WTC11 (cell line): ENCODE measurements at regions not wholly inside any gene's neighbourhood (a gene's known extent, or its start where the extent isn't known, plus 50 kb on each side); places are given as distances from the start of the nearest gene placed in this dataset.

Experiments used
- ATAC-seq: fragments of 200-7000 bp; cut with Tn5 transposase; 2 replicates; pipeline ENCODE4 v1.10.0; 2021; ENCODE audit warnings: mild to moderate bottlenecking, moderate library complexity
- CTCF ChIA-PET: fragments of 300-600 bp; sonication (Branson Sonifier 250); formaldehyde crosslinking; loops from one replicate; lab custom pipeline; 2021; ENCODE audit warnings: antibody characterized with exemption; lab: Charles Lee
- POLR2A ChIA-PET: fragments of 350-600 bp; sonication (Branson Sonifier 250); formaldehyde crosslinking; loops from one replicate; lab custom pipeline; 2021; ENCODE audit warnings: antibody characterized with exemption; lab: Charles Lee
- DNase-seq: peaks from one replicate; pipeline ENCODE4 v3.0.0; 2021; ENCODE audit warnings: low spot score
- H3K27ac Mint-ChIP-seq: 2 replicates; pipeline ENCODE4 v1.8.0; 2021; ENCODE audit warnings: mixed read lengths
- H3K27me3 Mint-ChIP-seq: 2 replicates; pipeline ENCODE4 v1.8.0; 2021; ENCODE audit warnings: low read depth, mild to moderate bottlenecking, moderate library complexity, mixed read lengths
- H3K36me3 Mint-ChIP-seq: 2 replicates; pipeline ENCODE4 v1.8.0; 2021; ENCODE audit warnings: mixed read lengths
- H3K4me1 Mint-ChIP-seq: 2 replicates; pipeline ENCODE4 v1.8.0; 2022; ENCODE audit warnings: mixed read lengths
- H3K4me3 Mint-ChIP-seq: 2 replicates; pipeline ENCODE4 v1.8.0; 2021; ENCODE audit warnings: mild to moderate bottlenecking, moderate library complexity, mixed read lengths
- H3K9me3 Mint-ChIP-seq: 2 replicates; pipeline ENCODE4 v1.8.0; 2021; ENCODE audit warnings: mixed read lengths
- AFF4 ChIP-seq: sonication (generic); formaldehyde crosslinking; IDR thresholded peaks from 2 replicates; pipeline ENCODE4 v1.8.1; 2023; ENCODE audit warnings: mild to moderate bottlenecking, missing genetic modification reagents, borderline replicate concordance
- ATF1 ChIP-seq: sonication (generic); formaldehyde crosslinking; IDR thresholded peaks from 2 replicates; pipeline ENCODE4 v1.8.1; 2023; ENCODE audit warnings: mild to moderate bottlenecking, moderate library complexity, missing genetic modification reagents
- CREB1 ChIP-seq: sonication (generic); formaldehyde crosslinking; IDR thresholded peaks from 2 replicates; pipeline ENCODE4 v1.8.0; 2023; ENCODE audit warnings: mild to moderate bottlenecking, missing genetic modification reagents
- CREM ChIP-seq: sonication (generic); formaldehyde crosslinking; IDR thresholded peaks from 2 replicates; pipeline ENCODE4 v1.8.1; 2022; ENCODE audit warnings: mild to moderate bottlenecking, missing genetic modification reagents, moderate library complexity
- EMX1 ChIP-seq: fragments of 250-450 bp; sonication (Bioruptor Pico); IDR thresholded peaks from 2 replicates; pipeline ENCODE4 v1.8.0; 2021; ENCODE audit warnings: mild to moderate bottlenecking
- FOXP1 ChIP-seq: sonication (generic); formaldehyde crosslinking; IDR thresholded peaks from 2 replicates; pipeline ENCODE4 v1.8.0; 2022; ENCODE audit warnings: missing genetic modification reagents, mild to moderate bottlenecking, moderate library complexity, borderline replicate concordance
- HMGA2 ChIP-seq: fragments of 250-450 bp; sonication (Bioruptor Pico); IDR thresholded peaks from 2 replicates; pipeline ENCODE4 v1.4.0; 2021; ENCODE audit warnings: mild to moderate bottlenecking, moderate library complexity
- KAT7 ChIP-seq: sonication (generic); formaldehyde crosslinking; IDR thresholded peaks from 2 replicates; pipeline ENCODE4 v1.8.1; 2023; ENCODE audit warnings: missing genetic modification reagents, mild to moderate bottlenecking, borderline replicate concordance
- NFATC4 ChIP-seq: fragments of 250-450 bp; sonication (Bioruptor Pico); IDR thresholded peaks from 2 replicates; pipeline ENCODE4 v1.9.0; 2021; ENCODE audit warnings: mild to moderate bottlenecking
- NR1H2 ChIP-seq: sonication (generic); formaldehyde crosslinking; IDR thresholded peaks from 2 replicates; pipeline ENCODE4 v1.9.0; 2021; ENCODE audit warnings: mild to moderate bottlenecking, moderate library complexity, missing genetic modification reagents
- NR3C1 ChIP-seq: sonication (generic); formaldehyde crosslinking; conservative IDR thresholded peaks from 2 replicates; pipeline ENCODE4 v1.8.1; 2023; ENCODE audit warnings: low read depth, mild to moderate bottlenecking, missing genetic modification reagents
- PRRX2 ChIP-seq: fragments of 250-450 bp; sonication (Bioruptor Pico); IDR thresholded peaks from 2 replicates; pipeline ENCODE4 v1.8.0; 2021; ENCODE audit warnings: mild to moderate bottlenecking
- TCF7 ChIP-seq: sonication (generic); formaldehyde crosslinking; IDR thresholded peaks from 2 replicates; pipeline ENCODE4 v1.8.0; 2022; ENCODE audit warnings: mild to moderate bottlenecking, low read depth, missing genetic modification reagents, moderate library complexity
- ZNF416 ChIP-seq: fragments of 250-450 bp; sonication (Bioruptor Pico); IDR thresholded peaks from 2 replicates; pipeline ENCODE4 v1.9.0; 2021; ENCODE audit warnings: mild to moderate bottlenecking, inconsistent platforms
- ZNF671 ChIP-seq: fragments of 250-450 bp; sonication (Bioruptor Pico); IDR thresholded peaks from 2 replicates; pipeline ENCODE4 v1.8.0; 2021; ENCODE audit warnings: mild to moderate bottlenecking
- TF ChIP-seq, protein P1 (sequence below): sonication (generic); formaldehyde crosslinking; IDR thresholded peaks from 2 replicates; pipeline ENCODE4 v1.8.0; 2023; ENCODE audit warnings: missing genetic modification reagents, mild to moderate bottlenecking, borderline replicate concordance
- TF ChIP-seq, protein P2 (sequence below): sonication (generic); formaldehyde crosslinking; IDR thresholded peaks from 2 replicates; pipeline ENCODE4 v1.8.1; 2022; ENCODE audit warnings: missing genetic modification reagents, borderline replicate concordance

GRCh38 chr6:113679051-113679450 lies 178.1 kb upstream of the MARCKS start (continued):
- TF ChIP-seq, protein P1, sequence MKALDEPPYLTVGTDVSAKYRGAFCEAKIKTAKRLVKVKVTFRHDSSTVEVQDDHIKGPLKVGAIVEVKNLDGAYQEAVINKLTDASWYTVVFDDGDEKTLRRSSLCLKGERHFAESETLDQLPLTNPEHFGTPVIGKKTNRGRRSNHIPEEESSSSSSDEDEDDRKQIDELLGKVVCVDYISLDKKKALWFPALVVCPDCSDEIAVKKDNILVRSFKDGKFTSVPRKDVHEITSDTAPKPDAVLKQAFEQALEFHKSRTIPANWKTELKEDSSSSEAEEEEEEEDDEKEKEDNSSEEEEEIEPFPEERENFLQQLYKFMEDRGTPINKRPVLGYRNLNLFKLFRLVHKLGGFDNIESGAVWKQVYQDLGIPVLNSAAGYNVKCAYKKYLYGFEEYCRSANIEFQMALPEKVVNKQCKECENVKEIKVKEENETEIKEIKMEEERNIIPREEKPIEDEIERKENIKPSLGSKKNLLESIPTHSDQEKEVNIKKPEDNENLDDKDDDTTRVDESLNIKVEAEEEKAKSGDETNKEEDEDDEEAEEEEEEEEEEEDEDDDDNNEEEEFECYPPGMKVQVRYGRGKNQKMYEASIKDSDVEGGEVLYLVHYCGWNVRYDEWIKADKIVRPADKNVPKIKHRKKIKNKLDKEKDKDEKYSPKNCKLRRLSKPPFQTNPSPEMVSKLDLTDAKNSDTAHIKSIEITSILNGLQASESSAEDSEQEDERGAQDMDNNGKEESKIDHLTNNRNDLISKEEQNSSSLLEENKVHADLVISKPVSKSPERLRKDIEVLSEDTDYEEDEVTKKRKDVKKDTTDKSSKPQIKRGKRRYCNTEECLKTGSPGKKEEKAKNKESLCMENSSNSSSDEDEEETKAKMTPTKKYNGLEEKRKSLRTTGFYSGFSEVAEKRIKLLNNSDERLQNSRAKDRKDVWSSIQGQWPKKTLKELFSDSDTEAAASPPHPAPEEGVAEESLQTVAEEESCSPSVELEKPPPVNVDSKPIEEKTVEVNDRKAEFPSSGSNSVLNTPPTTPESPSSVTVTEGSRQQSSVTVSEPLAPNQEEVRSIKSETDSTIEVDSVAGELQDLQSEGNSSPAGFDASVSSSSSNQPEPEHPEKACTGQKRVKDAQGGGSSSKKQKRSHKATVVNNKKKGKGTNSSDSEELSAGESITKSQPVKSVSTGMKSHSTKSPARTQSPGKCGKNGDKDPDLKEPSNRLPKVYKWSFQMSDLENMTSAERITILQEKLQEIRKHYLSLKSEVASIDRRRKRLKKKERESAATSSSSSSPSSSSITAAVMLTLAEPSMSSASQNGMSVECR: no peak

DNA sequence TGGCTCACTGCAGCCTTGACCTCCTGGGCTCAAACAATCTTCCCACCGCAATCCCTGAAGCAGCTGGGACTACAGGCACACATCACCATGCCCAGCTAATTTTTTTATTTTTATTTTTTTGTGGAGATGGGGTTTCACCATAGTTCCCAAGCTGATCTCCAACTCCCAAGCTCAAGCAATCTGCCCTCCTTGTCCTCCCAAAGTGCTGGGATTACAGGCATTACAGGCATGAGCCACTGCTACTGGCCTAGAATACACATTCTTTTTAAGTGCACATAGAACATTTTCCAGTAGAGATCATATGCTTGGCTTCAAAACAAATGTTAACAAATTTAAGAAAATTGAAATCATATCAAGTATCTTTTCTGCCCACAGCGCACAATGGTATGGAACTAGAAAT lies 176.8 kb upstream of the MARCKS start:
- no peak overlapping the region for H3K4me3 Mint-ChIP-seq
- ChIA-PET POLR2A (interaction anchor here (0.7 kb wide), 1 partner anchor 46 kb away, joined by 6 read pairs; no protein-coding TSS in a partner anchor), CTCF (interaction anchor here (0.6 kb wide), 1 partner anchor 96 kb away, joined by 3 read pairs; no protein-coding TSS in a partner anchor)
- no peak for TF ChIP-seq NFATC4 (CRISPR knock-in tag)
- no peak for TF ChIP-seq TCF7 (CRISPR knock-in tag)
- TF ChIP-seq FOXP1 (CRISPR knock-in tag): no peak
- TF ChIP-seq HMGA2 (CRISPR knock-in tag): no peak
- TF ChIP-seq NR3C1: no peak
- TF ChIP-seq ATF1 (CRISPR knock-in tag): no peak
- no peak for TF ChIP-seq NR1H2 (CRISPR knock-in tag)
- TF ChIP-seq CREB1 (CRISPR knock-in tag): no peak
- TF ChIP-seq, protein P2, sequence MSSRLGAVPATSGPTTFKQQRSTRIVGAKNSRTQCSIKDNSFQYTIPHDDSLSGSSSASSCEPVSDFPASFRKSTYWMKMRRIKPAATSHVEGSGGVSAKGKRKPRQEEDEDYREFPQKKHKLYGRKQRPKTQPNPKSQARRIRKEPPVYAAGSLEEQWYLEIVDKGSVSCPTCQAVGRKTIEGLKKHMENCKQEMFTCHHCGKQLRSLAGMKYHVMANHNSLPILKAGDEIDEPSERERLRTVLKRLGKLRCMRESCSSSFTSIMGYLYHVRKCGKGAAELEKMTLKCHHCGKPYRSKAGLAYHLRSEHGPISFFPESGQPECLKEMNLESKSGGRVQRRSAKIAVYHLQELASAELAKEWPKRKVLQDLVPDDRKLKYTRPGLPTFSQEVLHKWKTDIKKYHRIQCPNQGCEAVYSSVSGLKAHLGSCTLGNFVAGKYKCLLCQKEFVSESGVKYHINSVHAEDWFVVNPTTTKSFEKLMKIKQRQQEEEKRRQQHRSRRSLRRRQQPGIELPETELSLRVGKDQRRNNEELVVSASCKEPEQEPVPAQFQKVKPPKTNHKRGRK (CRISPR knock-in tag): no peak
- TF ChIP-seq KAT7 (CRISPR knock-in tag): no peak
- no peak for TF ChIP-seq EMX1
- no peak for TF ChIP-seq AFF4
- no peak for TF ChIP-seq ZNF416 (CRISPR knock-in tag)
- no peak for TF ChIP-seq PRRX2 (CRISPR knock-in tag)
- TF ChIP-seq CREM: no peak
- TF ChIP-seq ZNF671 (CRISPR knock-in tag): no peak
- no peaks in the 10 kb centered on the region for H3K9me3 Mint-ChIP-seq
- no peaks in the 10 kb centered on the region for H3K36me3 Mint-ChIP-seq
- DNase-seq (no peak), ATAC-seq (no peak)
- H3K27ac Mint-ChIP-seq: no peak overlapping the region
- peaks cover 20% of the 10 kb centered on the region for H3K4me1 Mint-ChIP-seq
- no peaks in the 10 kb centered on the region for H3K27me3 Mint-ChIP-seq
